Left lung (tissue), 4 donors: ENCODE measurements at regions not wholly inside any gene's neighbourhood (a gene's known extent, or its start where the extent isn't known, plus 50 kb on each side); places are given as distances from the start of the nearest gene placed in this dataset.

Experiments
- ATAC-seq: fragments of 200-7000 bp; cut with Tn5 transposase; one replicate; pipeline ENCODE4 v1.9.1; 2020; ENCODE audit warnings: moderate library complexity
- DNase-seq, 4 donors: peaks; one replicate each; pipeline ENCODE4 v3.0.0-alpha.2; 2013 to 2020
- H3K27ac ChIP-seq, 2 donors: fragments of 200-600 bp; sonication (generic) in 1 of 2; one replicate each; pipeline versions ENCODE4 v1.5.0 to v1.8.0; 2020 to 2021
- H3K27me3 ChIP-seq, 2 donors: fragments of 200-600 bp; sonication (generic) in 1 of 2; one replicate each; pipeline versions ENCODE4 v1.5.0 to v1.8.0; 2020 to 2021
- H3K36me3 ChIP-seq, 2 donors: fragments of 200-600 bp; sonication (generic) in 1 of 2; one replicate each; pipeline versions ENCODE4 v1.5.0 to v1.8.0; 2020 to 2021
- H3K4me1 ChIP-seq, 2 donors: fragments of 200-600 bp; one replicate each; pipeline ENCODE4 v1.8.0; 2021
- H3K4me3 ChIP-seq, 2 donors: fragments of 200-600 bp; sonication (generic) in 1 of 2; one replicate each; pipeline versions ENCODE4 v1.5.0 to v1.8.0; 2020 to 2021; ENCODE audit warnings: mild to moderate bottlenecking in 1 of 2
- H3K9me3 ChIP-seq, 2 donors: fragments of 200-600 bp; sonication (generic) in 1 of 2; one replicate each; pipeline versions ENCODE4 v1.5.0 to v1.8.0; 2020 to 2021
- CTCF ChIP-seq, 2 donors: fragments of 200-600 bp; sonication (generic) in 1 of 2; IDR thresholded peaks; one replicate each; pipeline versions ENCODE4 v1.5.0 to v1.8.0; 2021; ENCODE audit warnings: antibody characterized with exemption in 2 of 2
- intact Hi-C, 2 donors: fragments of 100-400 bp; cut with DNase I; formaldehyde crosslinking; loops; one replicate each; pipeline versions ENCODE4 v1.11.2 to v1.14.2; 2022
- donor health status: DM: no; HTN: yes; CAD: no.
- donor health status: DM: no; HTN: no; CAD: no.

GRCh38 chr6:113796038-113796437 lies 61.1 kb upstream of the MARCKS start:
- no peaks in the 10 kb centered on the region for H3K27me3 ChIP-seq
- H3K4me3 ChIP-seq = no peak overlapping the region
- intact Hi-C loops = no loop called here
- TF ChIP-seq CTCF (IDR thresholded peaks at IDR 0.05) = no peak
- no peak for ATAC-seq
- H3K36me3 ChIP-seq = no peaks in the 10 kb centered on the region
- no peaks in the 10 kb centered on the region for H3K9me3 ChIP-seq
- no peaks in the 10 kb centered on the region for H3K4me1 ChIP-seq
- no peak overlapping the region for H3K27ac ChIP-seq
- no peak for DNase-seq

GRCh38 chr6:113802779-113803178 lies 54.4 kb upstream of the MARCKS start:
- no peak for TF ChIP-seq CTCF (IDR thresholded peaks at IDR 0.05)
- no peak overlapping the region for H3K4me3 ChIP-seq
- no peak for ATAC-seq

GRCh38 chr6:113805173-113805790 lies 51.9 kb upstream of the MARCKS start:
- Histone ChIP-seq H3K36me3 (no peaks in the 10 kb centered on the region), H3K9me3 (no peaks in the 10 kb centered on the region), H3K27ac (peak overlapping the region in 1 of 2 donors; percentile 51), H3K27me3 (no peaks in the 10 kb centered on the region), H3K4me3 (no peak overlapping the region), H3K4me1 (peaks cover 0 to 19% of the 10 kb centered on the region in 2 donors)
- no peak for DNase-seq
- intact Hi-C loops = no loop called here
- peak; percentile 43 for ATAC-seq
- TF ChIP-seq CTCF (IDR thresholded peaks at IDR 0.05) = no peak

More at GRCh38 chr6:113802779-113803178, 54.4 kb upstream of the MARCKS start:
- no peak for DNase-seq
- Histone ChIP-seq H3K27me3 (no peaks in the 10 kb centered on the region), H3K9me3 (no peaks in the 10 kb centered on the region), H3K36me3 (no peaks in the 10 kb centered on the region), H3K4me1 (peaks cover 0 to 12% of the 10 kb centered on the region in 2 donors), H3K27ac (no peak overlapping the region)
- intact Hi-C loops = no loop called here

- Histone ChIP-seq H3K36me3 (no peaks in the 10 kb centered on the region), H3K27me3 (no peaks in the 10 kb centered on the region), H3K27ac (no peak overlapping the region), H3K4me3 (no peak overlapping the region), H3K4me1 (peaks cover 0 to 21% of the 10 kb centered on the region in 2 donors), H3K9me3 (peaks cover 0 to under 1% of the 10 kb centered on the region in 2 donors)
- TF ChIP-seq CTCF (IDR thresholded peaks at IDR 0.05) = no peak
- intact Hi-C loops = no loop called here
- ATAC-seq (no peak), DNase-seq (no peak)
Observed at GRCh38 chr6:113805811-113806495, 51.2 kb upstream of the MARCKS start.
